AG08396 (cell line): ENCODE measurements at regions not wholly inside any gene's neighbourhood (a gene's known extent, or its start where the extent isn't known, plus 50 kb on each side); places are given as distances from the start of the nearest gene placed in this dataset.

Source experiments
- DNase-seq: peaks from one replicate; pipeline ENCODE4 v3.0.0; 2012; ENCODE audit warnings: low spot score, mixed read lengths

- no peak for DNase-seq
Observed at GRCh38 chr10:29069941-29070340, 218.9 kb upstream of the LYZL1 start.

- DNase-seq: no peak
Observed at GRCh38 chr10:29078919-29079318, 210.0 kb upstream of the LYZL1 start.

DNA sequence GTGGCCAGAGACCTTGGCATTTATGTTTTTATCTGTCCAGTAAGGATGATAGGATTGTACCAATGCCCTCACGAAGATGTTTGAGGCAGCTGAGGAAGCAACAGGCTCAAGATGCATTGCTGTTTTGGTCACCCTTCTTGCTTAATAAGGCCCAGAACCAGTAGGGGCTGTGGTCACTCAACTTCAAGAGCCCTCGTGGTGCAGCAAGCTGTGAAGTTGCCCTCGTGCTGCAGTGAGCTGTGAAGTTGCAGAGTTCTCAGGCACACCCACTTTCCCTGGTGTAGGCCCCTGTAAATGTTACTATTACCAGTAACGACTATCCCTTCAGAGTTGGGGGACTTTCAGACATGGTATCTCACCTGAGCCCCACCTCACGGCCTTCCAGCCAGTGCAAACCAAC is 207.6 kb upstream of the LYZL1 start:
- DNase-seq: no peak

- DNase-seq: no peak
Observed at GRCh38 chr10:29081951-29082685, 206.8 kb upstream of the LYZL1 start.

- DNase-seq: no peak
Observed at GRCh38 chr10:29083096-29083495, 205.8 kb upstream of the LYZL1 start.

DNA sequence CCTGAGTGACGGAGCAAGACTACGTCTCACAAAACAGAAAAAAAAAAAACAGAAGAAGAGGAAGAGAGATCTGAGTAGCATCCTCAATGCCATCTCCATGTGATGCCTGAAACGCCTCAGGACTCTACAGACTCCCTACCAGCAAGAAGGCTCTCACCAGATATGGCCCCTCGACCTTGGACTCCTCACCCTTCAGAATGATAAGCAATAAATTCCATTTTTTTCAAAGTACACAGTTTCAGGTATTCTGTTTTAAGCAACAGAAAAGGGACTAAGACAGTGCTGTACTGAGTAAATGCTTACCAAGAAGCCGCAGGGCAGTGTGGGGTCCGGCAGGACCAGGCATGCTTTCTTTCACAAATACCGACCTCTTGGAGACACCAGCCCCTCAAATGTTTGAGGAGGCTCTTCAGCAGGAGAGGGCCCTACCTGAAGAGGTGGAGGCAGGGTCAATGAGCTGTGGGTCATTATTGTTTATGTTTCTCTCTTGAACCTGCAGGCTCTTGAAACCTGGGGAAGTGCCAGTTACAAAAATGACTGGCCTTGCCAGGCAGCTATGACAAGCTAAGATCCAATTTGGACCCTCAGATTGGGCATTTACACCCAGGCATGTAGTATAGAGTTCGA is 204.1 kb upstream of the LYZL1 start:
- no peak for DNase-seq

DNA sequence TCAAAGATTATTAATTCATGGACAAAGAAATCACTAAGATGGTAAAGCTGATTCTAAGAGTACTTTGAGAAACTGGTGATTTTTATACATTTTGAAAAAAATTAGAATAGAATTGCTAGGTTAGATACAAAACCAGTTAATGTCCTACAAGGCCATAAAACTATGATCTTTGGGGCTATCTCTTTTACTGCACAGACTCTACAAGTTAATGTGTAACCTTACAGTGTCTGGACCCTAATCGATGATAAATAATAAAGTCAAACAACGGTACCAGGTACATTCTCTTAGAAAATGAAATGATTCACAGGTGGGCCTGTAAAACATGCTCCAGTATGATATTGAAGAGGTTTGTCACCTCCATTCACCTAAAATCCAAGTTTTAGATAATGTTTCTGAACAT is 199.8 kb upstream of the LYZL1 start:
- DNase-seq: no peak

- no peak for DNase-seq
Observed at GRCh38 chr10:29096303-29096824, 192.5 kb upstream of the LYZL1 start.

- no peak for DNase-seq
Observed at GRCh38 chr10:29098423-29098822, 190.4 kb upstream of the LYZL1 start.

DNA sequence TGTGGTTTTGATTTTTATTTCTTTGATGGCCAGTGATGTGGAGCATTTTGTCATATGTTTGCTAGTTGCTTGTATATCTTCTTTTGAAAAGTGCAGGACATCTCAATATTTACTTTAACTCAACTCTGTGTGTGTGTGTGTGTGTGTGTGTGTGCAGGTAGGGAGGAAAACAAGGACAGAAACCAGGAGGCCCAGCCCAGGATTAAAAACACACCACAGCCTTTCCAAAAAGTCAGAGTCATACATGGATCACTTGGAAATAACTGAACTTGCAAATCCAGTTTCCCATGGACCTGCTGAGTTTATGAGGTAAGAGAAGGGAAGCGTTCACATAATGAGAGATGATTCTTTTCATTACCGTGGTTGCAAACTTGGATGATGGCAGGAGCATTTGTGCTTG is 189.9 kb upstream of the LYZL1 start:
- DNase-seq: no peak

DNA sequence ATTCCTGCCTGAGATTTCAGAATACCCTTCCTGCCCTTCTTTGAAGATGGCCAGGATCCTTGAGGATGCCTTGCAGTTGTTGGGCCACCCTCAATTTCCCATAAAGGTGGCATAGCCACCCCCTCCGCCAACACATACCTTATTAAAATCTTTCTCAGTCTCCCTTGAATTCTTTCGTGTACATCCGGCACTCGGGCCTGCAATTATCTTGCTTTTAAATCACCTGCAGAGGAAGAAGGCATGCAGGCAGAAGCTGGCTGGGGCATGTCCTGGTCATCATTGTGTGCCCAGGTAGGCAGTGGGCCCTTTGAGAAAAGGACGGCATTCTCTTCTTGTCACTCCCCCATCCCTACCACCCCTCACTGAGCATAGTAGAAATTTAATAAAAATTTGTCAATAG is 189.5 kb upstream of the LYZL1 start:
- no peak for DNase-seq

DNA sequence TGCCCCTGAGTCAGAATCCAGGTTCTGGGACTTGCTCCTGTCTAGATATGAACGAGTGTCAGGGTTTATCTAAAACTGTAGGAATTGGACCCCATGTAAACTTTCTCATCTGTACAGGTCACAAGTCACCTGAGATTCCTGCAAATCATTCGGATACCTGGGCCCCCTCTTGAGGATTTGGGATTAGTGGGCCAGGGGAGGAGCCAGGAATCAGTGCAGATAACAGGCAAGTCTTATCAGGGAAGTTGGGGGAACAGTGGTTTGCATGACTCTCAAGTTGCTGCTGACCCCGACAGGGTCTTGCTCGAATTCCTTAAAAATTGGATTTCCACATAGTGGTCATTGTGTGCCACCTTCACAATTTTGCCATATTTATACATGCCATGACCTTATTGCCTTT is 188.4 kb upstream of the LYZL1 start:
- no peak for DNase-seq

- no peak for DNase-seq
Observed at GRCh38 chr10:29102233-29102632, 186.6 kb upstream of the LYZL1 start.

GRCh38 chr10:29102636-29103035 is 186.2 kb upstream of the LYZL1 start:
- no peak for DNase-seq

DNA sequence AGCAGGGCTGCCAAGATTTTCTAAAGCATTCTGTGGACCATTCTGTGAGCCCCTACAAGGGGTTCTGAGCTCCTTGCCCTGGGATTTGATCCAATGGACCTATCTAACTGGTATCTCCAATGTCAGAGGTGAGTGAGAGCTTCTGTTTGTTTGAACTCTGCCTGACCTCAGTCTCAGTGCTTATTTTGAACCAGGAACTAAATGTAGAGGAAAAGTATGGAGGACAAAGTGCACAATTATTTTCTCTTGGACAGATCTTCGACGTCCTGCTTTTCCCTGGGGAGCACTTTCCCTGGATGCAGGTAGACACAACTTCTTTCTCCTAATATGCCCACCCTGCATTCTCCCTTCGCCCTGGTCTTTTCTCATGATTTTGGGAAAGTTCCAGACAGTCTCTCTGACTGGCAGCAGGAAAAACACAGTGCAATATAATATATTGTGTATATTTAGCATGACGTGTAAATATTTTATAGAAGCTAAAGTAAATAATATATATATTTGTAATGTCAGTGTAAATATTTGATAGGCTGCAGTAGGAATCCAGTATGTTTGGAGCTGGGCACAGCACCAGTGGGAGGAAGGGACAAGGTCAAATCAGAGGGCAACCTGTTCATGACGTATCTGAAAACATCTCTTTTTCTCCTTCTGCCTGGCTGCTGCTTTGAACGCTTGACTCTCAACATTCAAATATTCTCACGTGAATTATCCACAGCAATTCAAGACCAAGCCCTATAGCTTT is 184.0 kb upstream of the LYZL1 start:
- no peak for DNase-seq

DNA sequence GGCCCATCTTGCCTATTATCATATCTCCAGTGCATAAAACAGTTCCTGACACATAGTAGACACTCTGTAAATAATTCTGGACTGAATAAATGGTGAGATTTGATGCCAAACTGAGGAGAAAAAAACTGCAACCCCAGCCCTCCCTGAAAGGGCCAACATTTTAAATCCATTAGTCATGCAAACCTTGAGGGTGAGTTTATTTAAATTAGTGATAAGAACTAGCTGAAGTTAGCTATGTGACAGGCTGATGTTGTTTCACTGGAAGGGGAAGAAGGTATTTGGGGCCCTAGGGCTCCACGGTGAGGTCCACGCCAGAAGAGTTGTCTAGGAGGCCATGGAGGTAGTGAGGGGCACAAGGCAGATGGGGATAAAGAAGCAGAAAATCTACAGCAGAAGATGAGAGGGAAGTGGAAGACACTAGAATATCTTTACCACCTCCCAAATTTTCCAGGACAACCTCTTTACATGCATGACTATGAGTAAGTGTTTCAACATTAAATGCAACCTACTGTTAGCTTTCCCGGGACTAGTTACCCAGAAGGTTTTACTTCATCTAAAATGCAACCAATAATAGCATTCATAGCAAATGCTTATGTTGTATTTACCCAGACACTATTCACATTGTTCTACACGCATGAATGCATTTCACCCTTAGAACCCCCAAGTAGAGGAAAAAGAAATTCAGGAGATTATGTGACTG is 183.2 kb upstream of the LYZL1 start:
- DNase-seq: peak; percentile 51

GRCh38 chr10:29106287-29106686 is 182.6 kb upstream of the LYZL1 start:
- no peak for DNase-seq

DNA sequence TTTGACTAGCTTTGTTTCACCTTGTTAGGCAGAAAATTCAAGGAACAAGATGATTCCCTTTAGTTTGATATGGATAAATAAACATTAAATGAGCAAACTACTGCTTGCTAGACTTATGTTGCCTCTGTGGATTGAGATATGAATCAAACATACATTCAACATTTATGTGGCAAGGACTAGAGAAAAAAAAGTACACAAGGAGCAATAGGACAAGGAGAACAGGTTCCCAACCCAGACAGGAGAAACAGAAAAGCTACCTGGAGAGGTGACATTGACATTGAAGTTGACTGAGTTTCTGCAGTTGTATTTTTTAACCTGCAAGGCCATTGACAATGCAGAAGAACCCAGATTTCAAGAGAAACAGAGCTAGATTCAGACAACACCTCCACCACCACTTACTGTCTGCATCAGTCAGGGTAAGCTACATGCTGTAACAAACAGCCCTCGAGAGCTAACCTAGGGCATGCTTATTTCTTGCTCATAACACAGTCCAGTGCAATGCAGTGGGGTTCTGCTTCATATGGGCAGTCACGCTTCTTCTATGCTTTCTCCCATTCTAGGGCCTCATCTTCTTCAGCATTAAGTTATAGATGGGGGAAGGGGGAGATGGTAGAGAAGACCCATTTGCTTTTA is 180.9 kb upstream of the LYZL1 start:
- no peak for DNase-seq

GRCh38 chr10:29109707-29110571 is 178.9 kb upstream of the LYZL1 start:
- DNase-seq: no peak

DNA sequence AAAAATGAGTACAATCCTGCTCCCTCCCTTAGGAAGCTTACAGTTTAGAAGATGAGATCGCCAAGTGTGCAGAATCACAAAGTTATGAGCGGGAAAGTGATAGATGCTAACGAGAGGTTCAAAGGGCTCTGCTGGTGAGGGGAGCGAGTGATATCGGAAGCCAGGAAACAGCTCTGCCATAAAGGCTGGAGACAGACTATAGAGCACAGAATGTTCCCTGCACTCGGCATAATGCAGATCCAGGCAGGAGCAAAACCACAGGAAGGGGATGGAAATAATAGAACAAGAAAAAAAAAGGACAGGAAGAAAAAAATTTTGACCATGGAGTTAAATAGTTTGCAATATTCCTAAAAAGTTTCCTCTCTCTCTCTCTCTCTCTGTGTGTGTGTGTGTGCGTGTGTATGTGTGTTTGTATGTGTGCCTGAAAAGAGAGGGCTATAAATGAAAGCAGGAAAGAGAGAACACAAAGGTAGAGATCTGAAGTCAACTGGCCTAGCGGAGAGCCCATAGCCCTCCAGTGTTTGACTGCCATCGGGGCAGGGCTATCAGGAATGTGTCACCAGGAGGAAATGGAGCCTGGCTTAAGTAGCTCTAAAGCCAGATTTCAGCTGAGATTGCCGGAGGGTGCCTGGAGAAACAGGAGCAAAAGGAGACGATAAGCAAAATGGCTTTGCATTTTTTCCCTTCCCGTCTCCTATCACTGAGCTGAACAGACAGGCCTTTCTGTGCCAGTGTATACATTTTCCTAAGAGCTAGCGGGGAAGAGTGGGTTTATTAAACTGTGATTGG is 175.8 kb upstream of the LYZL1 start:
- DNase-seq: no peak
